CD14-positive monocyte (primary cell): ENCODE measurements at regions not wholly inside any gene's neighbourhood (a gene's known extent, or its start where the extent isn't known, plus 50 kb on each side); places are given as distances from the start of the nearest gene placed in this dataset.
"Not testable (repeated sequence)": the region's sequence is repeated elsewhere in the genome, so short reads cannot be mapped to it uniquely, and the experiment has no call there.

Source experiments
- DNase-seq, 3 donors: peaks; one replicate each; pipeline ENCODE4 v3.0.0-alpha.2; 2011 to 2022
- H2AFZ ChIP-seq: 2 replicates; pipeline ENCODE4 v1.6.0; 2012; ENCODE audit warnings: mild to moderate bottlenecking, low read depth, low read length, inconsistent platforms; ENCODE audit not compliant: insufficient read depth, poor library complexity, severe bottlenecking
- H3K27ac ChIP-seq, 2 donors: 1 replicate in 1 of 2; 2 replicates in 1 of 2; pipeline ENCODE4 v1.5.1; 2012 to 2013; ENCODE audit warnings: low read length in 2 of 2, control low read depth in 1 of 2, inconsistent platforms in 1 of 2, low read depth in 1 of 2, mild to moderate bottlenecking in 1 of 2
- H3K27me3 ChIP-seq, 2 donors: one replicate each; pipeline versions ENCODE4 v1.6.0 to v1.6.1; 2011 to 2013; ENCODE audit warnings: low read length in 2 of 2; ENCODE audit not compliant: control insufficient read depth in 2 of 2, insufficient read depth in 2 of 2
- H3K36me3 ChIP-seq, 2 donors: replicated peaks in 1 of 2; 1 replicate in 1 of 2; 2 replicates in 1 of 2; pipeline versions ENCODE4 v1.5.1 to v1.6.1; 2012 to 2013; ENCODE audit warnings: low read length in 2 of 2, control low read depth in 1 of 2, inconsistent platforms in 1 of 2, mild to moderate bottlenecking in 1 of 2; ENCODE audit not compliant: insufficient read depth in 2 of 2, control insufficient read depth in 1 of 2
- H3K4me1 ChIP-seq, 2 donors: 1 replicate in 1 of 2; 2 replicates in 1 of 2; pipeline versions ENCODE4 v1.5.1 to v1.6.1; 2012 to 2013; ENCODE audit warnings: low read length in 2 of 2, control low read depth in 1 of 2, inconsistent platforms in 1 of 2, mild to moderate bottlenecking in 1 of 2, moderate library complexity in 1 of 2; ENCODE audit not compliant: insufficient read depth in 2 of 2, control insufficient read depth in 1 of 2
- H3K4me2 ChIP-seq: replicated peaks from 2 replicates; pipeline ENCODE3; 2012; ENCODE audit warnings: low read length, moderate library complexity, mild to moderate bottlenecking; ENCODE audit not compliant: poor library complexity, severe bottlenecking; ENCODE audit errors: extremely low read depth
- H3K4me3 ChIP-seq, 3 experiments: fragments of 200-600 bp in 1 of 3; sonication (generic) in 1 of 3; replicated peaks in 1 of 3; 1 replicate in 2 of 3; 2 replicates in 1 of 3; pipeline ENCODE4 v1.5.1; 2011 to 2013; ENCODE audit warnings: low read length in 3 of 3, mild to moderate bottlenecking in 3 of 3, control low read depth in 2 of 3, low read depth in 2 of 3, inconsistent platforms in 1 of 3, moderate library complexity in 1 of 3
- H3K79me2 ChIP-seq: 2 replicates; pipeline ENCODE4 v1.6.0; 2012; ENCODE audit warnings: mild to moderate bottlenecking, control low read depth, inconsistent platforms, low read length, moderate library complexity; ENCODE audit not compliant: insufficient read depth
- H3K9ac ChIP-seq: 2 replicates; pipeline ENCODE4 v1.6.0; 2017; ENCODE audit warnings: low read length, mild to moderate bottlenecking; ENCODE audit not compliant: insufficient read depth, poor library complexity, severe bottlenecking
- H3K9me3 ChIP-seq, 2 donors: replicated peaks in 1 of 2; 1 replicate in 1 of 2; 2 replicates in 1 of 2; pipeline versions ENCODE4 v1.5.1 to v1.6.1; 2012 to 2013; ENCODE audit warnings: low read length in 2 of 2, control low read depth in 1 of 2; ENCODE audit not compliant: control insufficient read depth in 1 of 2, insufficient read depth in 1 of 2
- H4K20me1 ChIP-seq: 2 replicates; pipeline ENCODE4 v1.6.0; 2012; ENCODE audit warnings: mild to moderate bottlenecking, low read length, control low read depth, moderate library complexity; ENCODE audit not compliant: insufficient read depth
- H3K27ac Mint-ChIP-seq, 7 donors: one replicate each; pipeline ENCODE4 v1.8.0; 2020; ENCODE audit warnings: mild to moderate bottlenecking in 7 of 7, mixed read lengths in 7 of 7, moderate library complexity in 6 of 7, inconsistent platforms in 2 of 7
- H3K27me3 Mint-ChIP-seq, 3 donors: one replicate each; pipeline ENCODE4 v1.8.0; 2021 to 2022; ENCODE audit warnings: low read depth in 3 of 3, mild to moderate bottlenecking in 3 of 3, mixed read lengths in 3 of 3, moderate library complexity in 3 of 3, inconsistent platforms in 1 of 3
- H3K36me3 Mint-ChIP-seq, 2 donors: one replicate each; pipeline ENCODE4 v1.8.0; 2020; ENCODE audit warnings: mixed read lengths in 2 of 2, inconsistent platforms in 1 of 2, mild to moderate bottlenecking in 1 of 2
- H3K4me1 Mint-ChIP-seq: one replicate; pipeline ENCODE4 v1.8.0; 2020; ENCODE audit warnings: mild to moderate bottlenecking, mixed read lengths
- H3K4me3 Mint-ChIP-seq, 2 donors: one replicate each; pipeline ENCODE4 v1.8.0; 2020; ENCODE audit warnings: mild to moderate bottlenecking in 2 of 2, mixed read lengths in 2 of 2, moderate library complexity in 1 of 2
- H3K9me3 Mint-ChIP-seq, 7 donors: one replicate each; pipeline ENCODE4 v1.8.0; 2020 to 2022; ENCODE audit warnings: mixed read lengths in 7 of 7, mild to moderate bottlenecking in 6 of 7, moderate library complexity in 6 of 7, inconsistent platforms in 2 of 7
- CTCF ChIP-seq: fragments of 200-600 bp; IDR thresholded peaks from one replicate; pipeline ENCODE4 v1.8.0; 2022; ENCODE audit warnings: antibody characterized with exemption, mild to moderate bottlenecking
- WGBS: methylation state at CpG from one replicate; pipeline ENCODE4 v1.1.5; 2013; ENCODE audit warnings: missing lambda C conversion rate; ENCODE audit not compliant: insufficient coverage; 5-methylcytosine and 5-hydroxymethylcytosine counted together
- intact Hi-C, 2 donors: fragments of 100-400 bp; cut with micrococcal nuclease; formaldehyde crosslinking; loops; one replicate each; pipeline versions ENCODE4 v1.15.0 to v1.15.1; 2023

GRCh38 chrX:6990552-6991193 lies 156.8 kb upstream of the STS start:
- Mint-ChIP-seq H3K36me3 (no peaks in the 10 kb centered on the region), H3K4me3 (no peak overlapping the region), H3K27ac (no peak overlapping the region), H3K4me1 (no peaks in the 10 kb centered on the region), H3K27me3 (no peaks in the 10 kb centered on the region), H3K9me3 (peaks cover 8 to 34% (median 21%) of the 10 kb centered on the region in 7 donors)
- Histone ChIP-seq H3K27ac (no peak overlapping the region), H3K79me2 (no peaks in the 10 kb centered on the region), H3K4me1 (no peaks in the 10 kb centered on the region), H3K9me3 (peaks cover 13 to 24% of the 10 kb centered on the region in 2 donors), H2AFZ (no peak overlapping the region), H3K4me2 (no peak overlapping the region), H4K20me1 (no peaks in the 10 kb centered on the region), H3K9ac (no peak overlapping the region), H3K36me3 (no peaks in the 10 kb centered on the region), H3K27me3 (no peaks in the 10 kb centered on the region), H3K4me3 (no peak overlapping the region)
- intact Hi-C loops = no loop called here
- DNase-seq = no peak
- 91% methylated on average over 7 of the region's 10 CpGs for WGBS
- no peak for TF ChIP-seq CTCF

GRCh38 chrX:6989858-6990257 lies 157.7 kb upstream of the STS start:
- Histone ChIP-seq H3K4me3 (no peak overlapping the region), H3K27me3 (no peaks in the 10 kb centered on the region), H3K79me2 (no peaks in the 10 kb centered on the region), H3K27ac (no peak overlapping the region), H2AFZ (no peak overlapping the region), H3K4me1 (no peaks in the 10 kb centered on the region), H3K4me2 (no peak overlapping the region), H3K36me3 (no peaks in the 10 kb centered on the region), H3K9me3 (peaks cover 13 to 18% of the 10 kb centered on the region in 2 donors), H4K20me1 (no peaks in the 10 kb centered on the region), H3K9ac (no peak overlapping the region)
- Mint-ChIP-seq H3K9me3 (peaks cover 6 to 32% (median 15%) of the 10 kb centered on the region in 7 donors), H3K4me1 (no peaks in the 10 kb centered on the region), H3K27me3 (no peaks in the 10 kb centered on the region), H3K27ac (peak overlapping the region in 1 of 7 donors; percentile 37), H3K4me3 (no peak overlapping the region), H3K36me3 (no peaks in the 10 kb centered on the region)
- intact Hi-C loops = no loop called here
- TF ChIP-seq CTCF = no peak
- DNase-seq = no peak
- 87% methylated on average over 3 of the region's 6 CpGs for WGBS

GRCh38 chrX:6988694-6989093 lies 158.8 kb upstream of the STS start:
- intact Hi-C loops, H3K4me2 ChIP-seq, H3K27ac Mint-ChIP-seq: not testable (repeated sequence)

More at GRCh38 chrX:6988694-6989093, 158.8 kb upstream of the STS start:
- not testable (repeated sequence) for H4K20me1 ChIP-seq, H3K79me2 ChIP-seq, H3K9ac ChIP-seq, H3K4me3 Mint-ChIP-seq, DNase-seq, H3K36me3 ChIP-seq, H3K27me3 ChIP-seq, H3K4me1 ChIP-seq, H3K27ac ChIP-seq, H3K4me3 ChIP-seq, H3K36me3 Mint-ChIP-seq, H3K9me3 ChIP-seq, H3K27me3 Mint-ChIP-seq, H2AFZ ChIP-seq, H3K4me1 Mint-ChIP-seq
- WGBS = no CpG with 5 or more reads among the region's 2 CpGs
- H3K9me3 Mint-ChIP-seq = peaks cover 0 to 23% (median 11%) of the 10 kb centered on the region in 7 donors
